Fibroblast of pulmonary artery (primary cell): ENCODE measurements at regions not wholly inside any gene's neighbourhood (a gene's known extent, or its start where the extent isn't known, plus 50 kb on each side); places are given as distances from the start of the nearest gene placed in this dataset.

ENCODE experiments used
- DNase-seq: peaks from one replicate; pipeline ENCODE4 v3.0.0-alpha.2; 2010; ENCODE audit warnings: low read depth
- H3K4me3 ChIP-seq: replicated peaks from 2 replicates; pipeline ENCODE4 v1.5.1; 2011; ENCODE audit warnings: low read depth, mild to moderate bottlenecking, control low read depth, low read length, moderate library complexity
- TF ChIP-seq, protein P1 (sequence below): IDR thresholded peaks from 2 replicates; pipeline ENCODE4 v1.5.1; 2011; ENCODE audit warnings: mild to moderate bottlenecking, control low read depth, low read length, inconsistent platforms; ENCODE audit errors: missing control alignments

- no peak for DNase-seq
- TF ChIP-seq, protein P1, sequence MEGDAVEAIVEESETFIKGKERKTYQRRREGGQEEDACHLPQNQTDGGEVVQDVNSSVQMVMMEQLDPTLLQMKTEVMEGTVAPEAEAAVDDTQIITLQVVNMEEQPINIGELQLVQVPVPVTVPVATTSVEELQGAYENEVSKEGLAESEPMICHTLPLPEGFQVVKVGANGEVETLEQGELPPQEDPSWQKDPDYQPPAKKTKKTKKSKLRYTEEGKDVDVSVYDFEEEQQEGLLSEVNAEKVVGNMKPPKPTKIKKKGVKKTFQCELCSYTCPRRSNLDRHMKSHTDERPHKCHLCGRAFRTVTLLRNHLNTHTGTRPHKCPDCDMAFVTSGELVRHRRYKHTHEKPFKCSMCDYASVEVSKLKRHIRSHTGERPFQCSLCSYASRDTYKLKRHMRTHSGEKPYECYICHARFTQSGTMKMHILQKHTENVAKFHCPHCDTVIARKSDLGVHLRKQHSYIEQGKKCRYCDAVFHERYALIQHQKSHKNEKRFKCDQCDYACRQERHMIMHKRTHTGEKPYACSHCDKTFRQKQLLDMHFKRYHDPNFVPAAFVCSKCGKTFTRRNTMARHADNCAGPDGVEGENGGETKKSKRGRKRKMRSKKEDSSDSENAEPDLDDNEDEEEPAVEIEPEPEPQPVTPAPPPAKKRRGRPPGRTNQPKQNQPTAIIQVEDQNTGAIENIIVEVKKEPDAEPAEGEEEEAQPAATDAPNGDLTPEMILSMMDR = no peak
Observed at GRCh38 chr13:109682534-109683244, 103.7 kb downstream of the IRS2 start.

GRCh38 chr13:109680930-109681329, 105.5 kb downstream of the IRS2 start:
- DNase-seq = no peak
- TF ChIP-seq, protein P1 = no peak
- no peak overlapping the region for H3K4me3 ChIP-seq

More at GRCh38 chr13:109682534-109683244, 103.7 kb downstream of the IRS2 start:
- H3K4me3 ChIP-seq = no peak overlapping the region

GRCh38 chr13:109680288-109680687, 106.1 kb downstream of the IRS2 start:
- DNase-seq = no peak
- H3K4me3 ChIP-seq = no peak overlapping the region
- TF ChIP-seq, protein P1 = no peak

DNA sequence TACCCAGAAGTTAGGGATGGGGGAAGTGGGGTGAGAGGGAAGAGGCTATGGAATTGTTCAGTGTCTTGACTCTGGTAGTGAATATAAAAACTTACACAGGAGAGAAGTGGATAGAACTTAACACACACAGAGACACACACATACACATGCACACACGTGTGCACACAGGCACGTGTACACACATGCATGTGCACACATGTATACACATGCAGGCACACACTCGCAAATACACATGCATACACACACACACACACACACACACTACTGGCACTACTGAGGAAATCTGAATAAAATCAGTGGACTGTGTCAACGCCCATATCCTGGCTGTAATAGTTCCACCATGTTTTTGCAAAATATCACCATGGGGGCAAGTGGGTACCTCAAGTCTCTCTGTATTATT, 107.9 kb downstream of the IRS2 start:
- no peak for DNase-seq
- TF ChIP-seq, protein P1 = no peak
- H3K4me3 ChIP-seq = no peak overlapping the region

DNA sequence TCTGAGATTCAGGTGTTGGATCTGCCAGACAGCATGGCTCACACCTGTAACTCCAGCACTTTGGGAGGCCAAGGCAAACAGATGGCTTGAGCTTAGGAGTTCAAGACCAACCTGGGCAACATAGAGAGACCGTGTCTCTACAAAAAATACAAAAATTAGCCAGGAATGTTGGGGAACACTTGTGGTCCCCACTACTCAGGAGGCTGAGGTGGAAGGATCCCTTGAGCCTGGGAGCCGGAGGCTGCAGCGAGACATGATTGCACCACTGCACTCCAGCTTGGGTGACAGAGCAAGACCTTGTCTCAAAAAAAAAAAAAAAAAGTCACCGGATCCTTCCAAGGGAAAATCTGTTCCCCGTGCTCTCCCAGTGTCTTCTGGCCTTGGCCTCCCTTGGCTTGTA, 109.2 kb downstream of the IRS2 start:
- no peak for DNase-seq
- TF ChIP-seq, protein P1 = no peak
- H3K4me3 ChIP-seq = no peak overlapping the region

DNA sequence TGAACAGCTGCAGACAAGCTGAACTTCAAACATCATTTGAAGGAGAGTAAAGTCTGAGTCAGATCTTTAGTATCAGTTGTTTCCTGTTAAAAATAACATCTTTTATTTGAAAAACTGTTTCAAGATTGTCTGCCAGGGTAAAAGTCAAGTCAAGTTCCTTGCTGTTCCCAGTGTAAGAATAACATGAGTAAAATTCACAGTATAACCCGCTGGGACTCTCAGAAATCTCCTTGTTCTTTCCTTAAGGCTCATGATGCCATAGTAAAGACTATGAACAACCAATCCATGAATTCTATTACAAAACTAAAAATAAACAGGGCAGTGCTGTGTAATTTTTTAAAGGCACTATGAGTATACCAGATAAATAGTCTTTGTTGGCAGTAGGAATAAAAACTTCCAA, 112.9 kb downstream of the IRS2 start:
- H3K4me3 ChIP-seq = no peak overlapping the region
- no peak for DNase-seq
- TF ChIP-seq, protein P1 = no peak

DNA sequence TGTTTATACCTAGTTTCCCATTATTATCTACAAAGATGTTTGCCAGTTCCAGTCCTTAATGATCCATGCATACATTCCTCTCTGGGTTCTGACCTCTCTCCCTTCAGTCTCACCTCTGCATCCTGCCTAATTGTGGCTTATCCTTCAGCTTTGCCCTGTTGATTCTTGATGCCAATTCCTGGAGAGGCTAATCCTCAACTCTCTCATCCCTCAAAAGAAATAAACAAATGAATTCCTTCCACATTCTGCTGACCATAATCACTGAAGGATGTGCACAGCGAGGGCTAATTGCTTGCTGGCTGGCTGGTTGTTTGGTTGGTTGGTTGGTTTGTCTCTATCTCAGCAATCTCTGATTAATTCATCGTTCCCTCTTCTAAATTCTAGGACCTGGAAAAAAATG, 113.8 kb downstream of the IRS2 start:
- no peak for DNase-seq
- TF ChIP-seq, protein P1 = no peak
- no peak overlapping the region for H3K4me3 ChIP-seq
